NCI-H526 treated with DMSO at 0.1 percent for 48 hours (cell line): ENCODE measurements at regions not wholly inside any gene's neighbourhood (a gene's known extent, or its start where the extent isn't known, plus 50 kb on each side); places are given as distances from the start of the nearest gene placed in this dataset.

Source experiments
- DNase-seq: peaks from one replicate; lab custom pipeline; 2025; lab: John Stamatoyannopoulos, UW

DNA sequence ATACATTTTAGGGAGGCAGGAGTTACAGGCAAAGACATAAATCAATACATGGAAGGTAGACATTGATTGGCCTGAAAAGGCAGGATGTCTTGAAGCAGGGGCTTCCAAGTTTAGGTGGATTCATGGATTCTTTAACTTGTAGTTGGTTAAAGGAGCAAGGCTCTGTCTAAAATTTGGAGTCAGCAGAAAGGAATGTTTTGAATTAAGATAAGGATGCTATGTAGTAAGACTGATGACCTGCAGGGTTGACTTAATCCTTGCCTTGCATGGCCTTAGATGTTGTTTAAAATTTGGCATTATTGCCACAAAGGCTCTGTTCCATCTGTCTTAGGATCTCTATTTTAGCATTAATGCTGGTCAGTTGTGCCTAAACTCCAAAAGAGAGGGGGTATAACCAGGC is 171.3 kb downstream of the C5orf15 start:
- DNase-seq = no peak

GRCh38 chr5:133796186-133796585 is 172.2 kb downstream of the C5orf15 start:
- no peak for DNase-seq

GRCh38 chr5:133794771-133795415 is 173.5 kb downstream of the C5orf15 start:
- DNase-seq = no peak

GRCh38 chr5:133793756-133794465 is 174.5 kb downstream of the C5orf15 start:
- DNase-seq = no peak

DNA sequence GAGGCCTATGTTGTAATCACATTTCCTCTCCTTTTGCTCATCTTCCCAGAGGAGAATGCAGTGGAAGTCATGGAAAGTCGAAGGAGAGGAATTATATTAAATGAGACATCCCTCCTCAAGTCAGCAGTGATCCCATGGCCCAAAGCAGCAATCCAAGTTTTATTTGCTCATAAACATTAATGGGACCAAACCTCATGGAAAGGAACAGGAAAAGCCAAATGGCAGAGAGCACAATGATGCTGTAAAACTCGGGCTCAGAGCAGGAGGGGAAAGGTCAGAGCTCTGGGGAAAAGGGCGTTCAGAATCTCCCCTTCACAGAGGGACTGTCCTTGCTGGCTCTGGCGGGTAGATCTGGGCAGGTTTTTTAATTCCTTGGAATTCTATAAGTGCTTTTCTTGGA is 175.8 kb downstream of the C5orf15 start:
- DNase-seq = no peak

GRCh38 chr5:133792024-133792423 is 176.4 kb downstream of the C5orf15 start:
- no peak for DNase-seq

- no peak for DNase-seq
These were observed 177.5 kb downstream of the C5orf15 start for GRCh38 chr5:133790898-133791297.

- no peak for DNase-seq
These were observed 177.1 kb upstream of the FSTL4 start for GRCh38 chr5:133789428-133789827.

GRCh38 chr5:133788121-133788520 is 175.8 kb upstream of the FSTL4 start:
- DNase-seq = no peak

DNA sequence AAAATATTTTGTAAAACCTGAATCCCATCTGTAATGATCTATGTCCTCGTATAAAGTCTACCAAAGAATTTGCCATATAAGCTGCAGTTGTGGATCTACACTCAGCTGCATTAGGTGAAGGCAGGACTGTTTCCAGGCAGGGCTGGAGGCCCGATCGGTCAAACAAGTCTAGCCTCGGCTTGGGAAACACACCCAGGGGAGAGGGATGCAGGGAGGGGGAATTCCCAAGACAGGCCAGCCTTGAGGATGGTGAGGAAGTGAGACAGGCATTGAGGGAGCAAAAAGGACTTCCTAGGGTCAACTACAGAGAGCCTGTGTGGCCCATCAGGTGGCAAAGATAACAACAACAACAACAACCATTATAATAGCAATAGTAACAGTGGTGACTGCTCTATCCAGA is 174.1 kb upstream of the FSTL4 start:
- no peak for DNase-seq

GRCh38 chr5:133785182-133785581 is 172.8 kb upstream of the FSTL4 start:
- no peak for DNase-seq

GRCh38 chr5:133783481-133783880 is 171.1 kb upstream of the FSTL4 start:
- no peak for DNase-seq

DNA sequence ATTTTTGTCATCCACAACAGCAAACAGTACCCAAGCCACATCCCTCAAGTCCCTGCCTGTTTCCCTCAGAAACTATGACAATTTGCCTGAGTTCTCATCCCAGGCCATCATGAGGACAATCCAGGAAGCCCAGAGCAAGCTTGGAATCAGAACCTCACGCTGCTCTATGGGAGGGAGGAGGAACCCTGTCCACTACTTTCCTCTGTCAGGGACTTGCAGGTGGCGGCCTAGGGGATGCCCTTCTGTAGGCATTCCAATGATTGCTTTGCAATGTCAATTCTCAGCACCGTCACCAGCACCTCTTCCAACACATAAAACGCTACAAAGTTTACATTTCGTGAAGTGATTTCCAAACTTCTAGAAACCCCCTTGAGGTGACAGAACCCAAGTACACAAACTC is 170.4 kb upstream of the FSTL4 start:
- no peak for DNase-seq

DNA sequence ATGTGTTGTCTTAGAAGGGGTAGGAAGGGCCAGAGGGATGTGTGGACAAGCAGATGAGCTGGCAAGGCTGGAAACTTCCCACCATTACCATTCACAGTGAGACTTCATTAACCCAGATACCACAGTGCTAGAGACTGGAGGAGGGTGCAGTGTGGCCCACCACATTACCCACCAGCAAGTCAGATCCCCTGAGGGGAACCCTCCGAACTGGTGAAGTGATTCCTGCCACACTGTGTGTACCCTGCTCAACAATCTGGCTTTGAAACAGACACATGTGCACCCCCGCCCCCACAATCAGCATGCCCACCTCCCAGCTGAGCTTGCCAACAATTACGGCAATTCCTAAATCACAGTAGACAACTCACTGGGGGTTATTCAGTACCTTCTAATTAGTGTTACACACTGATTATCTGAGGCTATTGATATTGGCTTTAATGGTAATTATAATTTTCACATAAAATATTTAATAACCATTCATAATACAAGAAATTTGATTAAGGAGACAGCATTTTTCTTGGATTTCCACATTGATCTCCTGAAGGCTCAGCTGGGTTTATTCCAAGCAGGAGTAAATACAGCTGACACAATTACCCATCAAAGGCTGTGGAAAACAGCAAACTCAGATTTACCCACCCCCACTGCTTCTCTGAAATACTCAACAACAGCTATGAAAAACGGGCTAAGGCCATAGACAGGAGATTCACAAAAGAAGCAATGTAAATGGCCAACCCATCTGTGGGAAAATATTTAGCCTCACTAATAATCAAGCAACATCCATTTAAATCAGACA is 169.3 kb upstream of the FSTL4 start:
- DNase-seq = no peak

GRCh38 chr5:133780619-133781280 is 168.4 kb upstream of the FSTL4 start:
- DNase-seq = no peak

- DNase-seq = no peak
These were observed 167.6 kb upstream of the FSTL4 start for GRCh38 chr5:133779828-133780475.

DNA sequence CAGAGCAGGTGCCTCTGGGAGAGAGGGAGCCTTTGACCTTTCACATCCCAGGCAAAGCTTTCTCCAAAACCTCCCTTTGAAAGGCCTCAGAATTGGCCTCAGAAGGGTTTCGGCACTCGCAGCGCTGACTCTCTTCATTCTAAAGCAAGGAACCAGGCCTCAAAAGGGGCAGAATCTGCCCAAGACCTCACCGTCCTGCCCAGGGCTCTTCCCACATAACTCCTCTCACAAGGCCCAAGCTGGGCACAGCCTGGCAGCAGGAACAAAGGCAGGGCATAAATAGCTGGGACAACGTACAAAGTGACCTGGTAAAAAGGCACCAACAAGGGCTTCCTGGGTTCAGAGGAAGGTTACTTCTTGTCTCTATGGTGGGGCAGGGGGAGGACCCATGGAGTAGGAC is 166.3 kb upstream of the FSTL4 start:
- DNase-seq = no peak

- DNase-seq = no peak
These were observed 165.6 kb upstream of the FSTL4 start for GRCh38 chr5:133777951-133778350.

DNA sequence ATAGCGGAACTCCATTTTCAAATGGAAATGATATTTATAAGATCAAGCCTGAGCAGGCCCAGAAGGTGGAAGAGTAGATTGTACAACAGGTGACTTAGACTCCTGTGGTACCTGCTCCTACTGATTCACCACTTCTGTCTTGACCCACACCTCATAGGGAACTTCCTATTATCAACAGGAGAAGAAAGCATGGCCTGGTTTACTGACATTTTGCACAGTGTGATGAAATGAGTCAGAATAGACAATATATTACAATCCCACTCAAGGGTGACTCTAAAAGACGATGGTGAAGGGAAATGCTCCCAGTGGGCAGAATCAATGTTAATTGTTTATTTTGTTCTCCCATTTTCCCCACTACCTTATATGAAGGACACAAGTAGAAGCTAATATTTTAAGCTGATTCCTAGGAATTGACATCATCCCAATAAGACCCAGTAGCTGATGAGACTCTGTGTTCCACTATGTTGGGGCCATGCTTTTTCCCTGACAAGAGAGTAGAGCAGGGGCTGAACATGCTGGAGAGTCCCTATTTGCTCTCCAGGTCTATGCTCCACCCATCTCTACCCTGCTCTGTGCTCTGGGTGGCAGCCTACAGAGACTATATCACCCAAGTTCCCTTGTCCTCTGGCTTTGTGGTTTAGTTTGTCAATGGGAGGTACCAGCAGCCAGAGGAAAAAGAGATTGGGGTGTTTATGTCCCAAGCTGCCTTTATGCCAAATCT is 163.4 kb upstream of the FSTL4 start:
- DNase-seq = no peak

GRCh38 chr5:133773247-133774202 is 161.2 kb upstream of the FSTL4 start:
- no peak for DNase-seq
